Endothelial cell (in vitro differentiated cells): ENCODE measurements at regions not wholly inside any gene's neighbourhood (a gene's known extent, or its start where the extent isn't known, plus 50 kb on each side); places are given as distances from the start of the nearest gene placed in this dataset.

Experiments
- DNase-seq: peaks from one replicate; pipeline ENCODE4 v3.0.0; 2021; ENCODE audit warnings: low spot score
- H3K27ac Mint-ChIP-seq: one replicate; pipeline ENCODE4 v1.8.0; 2021; ENCODE audit warnings: mixed read lengths, inconsistent platforms; ENCODE audit not compliant: unreplicated experiment
- H3K27me3 Mint-ChIP-seq: one replicate; pipeline ENCODE4 v1.8.0; 2021; ENCODE audit warnings: mild to moderate bottlenecking, moderate library complexity, mixed read lengths, inconsistent platforms; ENCODE audit not compliant: unreplicated experiment
- H3K36me3 Mint-ChIP-seq: one replicate; pipeline ENCODE4 v1.8.0; 2021; ENCODE audit warnings: mild to moderate bottlenecking, low read depth, mixed read lengths, inconsistent platforms; ENCODE audit not compliant: unreplicated experiment
- H3K4me1 Mint-ChIP-seq: one replicate; pipeline ENCODE4 v1.8.0; 2021; ENCODE audit warnings: mild to moderate bottlenecking, mixed read lengths, inconsistent platforms; ENCODE audit not compliant: unreplicated experiment
- H3K4me3 Mint-ChIP-seq: one replicate; pipeline ENCODE4 v1.8.0; 2021; ENCODE audit warnings: mild to moderate bottlenecking, mixed read lengths, inconsistent platforms; ENCODE audit not compliant: unreplicated experiment
- H3K9me3 Mint-ChIP-seq: one replicate; pipeline ENCODE4 v1.8.0; 2021; ENCODE audit warnings: mixed read lengths, inconsistent platforms; ENCODE audit not compliant: unreplicated experiment
- CTCF ChIP-seq: fragments of 200-600 bp; sonication (generic); IDR thresholded peaks from one replicate; pipeline ENCODE4 v1.5.0; 2021; ENCODE audit warnings: antibody characterized with exemption; ENCODE audit not compliant: unreplicated experiment

DNA sequence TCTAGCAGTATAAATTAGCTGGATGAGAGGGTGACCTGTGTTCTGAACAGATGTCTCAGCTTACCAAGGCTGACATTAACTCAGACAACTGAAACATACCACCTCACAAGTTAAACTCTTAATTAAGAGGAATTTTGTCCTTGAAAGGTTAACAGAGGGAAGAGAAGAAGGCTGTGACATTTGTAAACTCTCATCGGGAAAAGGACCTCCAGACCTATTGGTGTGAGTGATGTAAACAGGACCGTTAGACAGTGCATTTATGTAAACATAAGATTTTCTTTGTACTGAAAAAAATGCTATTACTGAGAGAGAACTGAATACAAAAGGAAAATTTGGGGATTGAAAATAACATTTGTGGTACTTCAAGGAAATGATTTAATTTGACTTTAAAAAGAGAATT is 308.4 kb upstream of the DIAPH2 start:
- Mint-ChIP-seq H3K36me3 (no peaks in the 10 kb centered on the region), H3K27me3 (peaks cover 1% of the 10 kb centered on the region), H3K27ac (no peak overlapping the region), H3K4me3 (no peak overlapping the region), H3K9me3 (no peaks in the 10 kb centered on the region), H3K4me1 (no peaks in the 10 kb centered on the region)
- TF ChIP-seq CTCF, result no peak
- DNase-seq, result no peak

GRCh38 chrX:96379951-96380350 is 304.7 kb upstream of the DIAPH2 start:
- no peaks in the 10 kb centered on the region for H3K4me1 Mint-ChIP-seq
- no peaks in the 10 kb centered on the region for H3K36me3 Mint-ChIP-seq
- H3K9me3 Mint-ChIP-seq, result no peaks in the 10 kb centered on the region
- H3K27ac Mint-ChIP-seq, result no peak overlapping the region
- TF ChIP-seq CTCF, result no peak
- no peak overlapping the region for H3K4me3 Mint-ChIP-seq
- H3K27me3 Mint-ChIP-seq, result no peaks in the 10 kb centered on the region
- DNase-seq, result no peak

- no peaks in the 10 kb centered on the region for H3K9me3 Mint-ChIP-seq
- H3K27ac Mint-ChIP-seq, result no peak overlapping the region
- no peaks in the 10 kb centered on the region for H3K36me3 Mint-ChIP-seq
- H3K27me3 Mint-ChIP-seq, result no peaks in the 10 kb centered on the region
- DNase-seq, result no peak
- H3K4me3 Mint-ChIP-seq, result no peak overlapping the region
- H3K4me1 Mint-ChIP-seq, result no peaks in the 10 kb centered on the region
- no peak for TF ChIP-seq CTCF
Measured at GRCh38 chrX:96382018-96382417, 302.6 kb upstream of the DIAPH2 start.

- Mint-ChIP-seq H3K27me3 (no peaks in the 10 kb centered on the region), H3K27ac (no peak overlapping the region), H3K4me3 (no peak overlapping the region), H3K9me3 (no peaks in the 10 kb centered on the region), H3K36me3 (no peaks in the 10 kb centered on the region), H3K4me1 (no peaks in the 10 kb centered on the region)
- DNase-seq, result no peak
- TF ChIP-seq CTCF, result no peak
Measured at GRCh38 chrX:96383428-96383827, 301.2 kb upstream of the DIAPH2 start.

GRCh38 chrX:96386325-96386724 is 298.3 kb upstream of the DIAPH2 start:
- no peaks in the 10 kb centered on the region for H3K9me3 Mint-ChIP-seq
- no peak for DNase-seq
- no peak overlapping the region for H3K27ac Mint-ChIP-seq
- H3K36me3 Mint-ChIP-seq, result no peaks in the 10 kb centered on the region
- no peaks in the 10 kb centered on the region for H3K27me3 Mint-ChIP-seq
- TF ChIP-seq CTCF, result no peak
- no peak overlapping the region for H3K4me3 Mint-ChIP-seq
- no peaks in the 10 kb centered on the region for H3K4me1 Mint-ChIP-seq
